Neuronal stem cell (in vitro differentiated cells): ENCODE measurements at regions not wholly inside any gene's neighbourhood (a gene's known extent, or its start where the extent isn't known, plus 50 kb on each side); places are given as distances from the start of the nearest gene placed in this dataset.

Experiments
- DNase-seq: peaks from one replicate; pipeline ENCODE4 v3.0.0-alpha.2; 2013; ENCODE audit warnings: low spot score
- H2AFZ ChIP-seq: one replicate; pipeline ENCODE4 v1.6.1; 2013; ENCODE audit warnings: mild to moderate bottlenecking, low read length, inconsistent platforms
- H2AK5ac ChIP-seq: 2 replicates; pipeline ENCODE4 v1.6.1; 2013; ENCODE audit warnings: low read depth, mild to moderate bottlenecking, inconsistent platforms, low read length, moderate library complexity, mixed read lengths
- H2BK120ac ChIP-seq: 2 replicates; pipeline ENCODE4 v1.6.1; 2013; ENCODE audit warnings: low read depth, mild to moderate bottlenecking, inconsistent platforms, low read length, moderate library complexity, mixed read lengths
- H2BK12ac ChIP-seq: one replicate; pipeline ENCODE4 v1.6.1; 2013; ENCODE audit warnings: low read length, inconsistent platforms
- H2BK15ac ChIP-seq: 2 replicates; pipeline ENCODE4 v1.6.1; 2013; ENCODE audit warnings: mild to moderate bottlenecking, low read length, inconsistent platforms, mixed read lengths
- H2BK5ac ChIP-seq: one replicate; pipeline ENCODE4 v1.6.1; 2013; ENCODE audit warnings: inconsistent platforms, mild to moderate bottlenecking, low read length, moderate library complexity
- H3K14ac ChIP-seq: one replicate; pipeline ENCODE4 v1.6.1; 2013; ENCODE audit warnings: low read length, inconsistent platforms
- H3K18ac ChIP-seq: 2 replicates; pipeline ENCODE4 v1.6.1; 2013; ENCODE audit warnings: low read length, inconsistent platforms
- H3K23ac ChIP-seq: 2 replicates; pipeline ENCODE4 v1.6.1; 2013; ENCODE audit warnings: low read depth, mild to moderate bottlenecking, mixed read lengths, low read length, inconsistent platforms; ENCODE audit not compliant: poor library complexity
- H3K27ac ChIP-seq: replicated peaks from 3 replicates; pipeline ENCODE4 v1.5.1; 2013; ENCODE audit warnings: low read length, inconsistent platforms
- H3K27me3 ChIP-seq, 3 experiments: 2 replicates each; pipeline ENCODE4 v1.6.1; 2013; ENCODE audit warnings: low read length in 3 of 3, mild to moderate bottlenecking in 2 of 3, inconsistent platforms in 1 of 3, low read depth in 1 of 3, mixed read lengths in 1 of 3, moderate library complexity in 1 of 3; ENCODE audit not compliant: control insufficient read depth in 3 of 3, insufficient read depth in 3 of 3
- H3K36me3 ChIP-seq, 2 donors: replicated peaks in 1 of 2; 2 replicates each; pipeline ENCODE4 v1.6.1; 2013; ENCODE audit warnings: low read length in 2 of 2; ENCODE audit not compliant: control insufficient read depth in 2 of 2, insufficient read depth in 2 of 2
- H3K4ac ChIP-seq: 2 replicates; pipeline ENCODE4 v1.6.1; 2013; ENCODE audit warnings: inconsistent platforms, mild to moderate bottlenecking, low read length, moderate library complexity
- H3K4me1 ChIP-seq, 2 donors: 1 replicate in 1 of 2; 2 replicates in 1 of 2; pipeline ENCODE4 v1.6.1; 2013; ENCODE audit warnings: low read length in 2 of 2, low read depth in 1 of 2; ENCODE audit not compliant: control insufficient read depth in 2 of 2, insufficient read depth in 1 of 2
- H3K4me2 ChIP-seq: one replicate; pipeline ENCODE4 v1.6.1; 2013; ENCODE audit warnings: mild to moderate bottlenecking, low read length, inconsistent platforms; ENCODE audit not compliant: insufficient read depth, poor library complexity, severe bottlenecking
- H3K4me3 ChIP-seq, 2 donors: 2 replicates each; pipeline ENCODE4 v1.5.1; 2013; ENCODE audit warnings: low read length in 2 of 2, mild to moderate bottlenecking in 2 of 2, inconsistent platforms in 1 of 2, moderate library complexity in 1 of 2
- H3K79me1 ChIP-seq: one replicate; pipeline ENCODE4 v1.6.1; 2013; ENCODE audit warnings: low read depth, mild to moderate bottlenecking, inconsistent platforms, low read length, moderate library complexity
- H3K9ac ChIP-seq: one replicate; pipeline ENCODE4 v1.6.1; 2013; ENCODE audit warnings: mild to moderate bottlenecking, low read depth, low read length, inconsistent platforms; ENCODE audit not compliant: poor library complexity
- H3K9me3 ChIP-seq, 2 donors: replicated peaks in 1 of 2; 2 replicates each; pipeline versions ENCODE3 to v1.6.1; 2013; ENCODE audit warnings: low read length in 2 of 2, mild to moderate bottlenecking in 2 of 2, inconsistent platforms in 1 of 2, low read depth in 1 of 2, mixed read lengths in 1 of 2, moderate library complexity in 1 of 2; ENCODE audit not compliant: control insufficient read depth in 2 of 2, insufficient read depth in 1 of 2
- H4K8ac ChIP-seq: one replicate; pipeline ENCODE4 v1.6.1; 2013; ENCODE audit warnings: low read depth, mild to moderate bottlenecking, inconsistent platforms, low read length, moderate library complexity
- H4K91ac ChIP-seq: one replicate; pipeline ENCODE4 v1.6.1; 2013; ENCODE audit warnings: low read length, low read depth, mild to moderate bottlenecking, inconsistent platforms; ENCODE audit not compliant: poor library complexity
- WGBS, 2 donors: extraction: QIAGEN DNeasy Blood & Tissue Kit; methylation state at CpG; one replicate each; pipeline ENCODE4 v1.1.7; 2013; ENCODE audit warnings: missing lambda C conversion rate in 2 of 2, mixed read lengths in 1 of 2; ENCODE audit not compliant: insufficient read length in 2 of 2, insufficient replicate concordance in 1 of 2; ENCODE audit errors: extremely low coverage in 2 of 2; 5-methylcytosine and 5-hydroxymethylcytosine counted together

DNA sequence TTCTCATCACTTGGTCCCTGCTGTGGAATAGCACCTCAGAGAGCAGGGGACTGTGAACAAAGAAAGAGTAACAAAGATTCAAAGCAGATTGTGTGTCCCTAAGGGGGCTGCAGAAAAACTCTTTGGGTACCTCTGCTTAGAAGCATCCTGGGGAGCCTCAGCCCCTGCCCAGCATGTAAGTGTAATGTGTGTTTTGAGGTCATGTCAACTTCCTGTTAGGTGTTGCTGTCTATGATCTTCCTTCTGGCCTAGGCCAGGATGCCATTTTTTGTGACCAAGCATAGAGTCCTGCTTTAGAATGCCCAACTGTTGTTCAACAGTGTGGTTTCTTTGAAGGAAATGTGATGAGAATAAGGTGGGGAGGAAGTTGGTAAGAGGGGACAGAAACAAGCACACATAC lies 77.1 kb upstream of the BCL6 start:
- Histone ChIP-seq H2AK5ac (no peak overlapping the region), H3K4me2 (no peak overlapping the region), H3K27ac (no peak overlapping the region), H2BK5ac (no peak overlapping the region), H2BK12ac (no peak overlapping the region), H3K14ac (no peak overlapping the region), H3K79me1 (no peaks in the 10 kb centered on the region), H3K9me3 (no peaks in the 10 kb centered on the region), H3K4me3 (no peak overlapping the region), H3K4me1 (peaks cover 0 to 2% of the 10 kb centered on the region in 2 donors), H2AFZ (no peak overlapping the region), H2BK15ac (no peak overlapping the region), H3K23ac (no peak overlapping the region), H3K27me3 (no peaks in the 10 kb centered on the region), H3K36me3 (no peaks in the 10 kb centered on the region), H3K9ac (no peak overlapping the region), H2BK120ac (no peak overlapping the region), H4K8ac (no peak overlapping the region), H4K91ac (no peak overlapping the region), H3K18ac (no peak overlapping the region), H3K4ac (no peak overlapping the region)
- DNase-seq, result no peak

DNA sequence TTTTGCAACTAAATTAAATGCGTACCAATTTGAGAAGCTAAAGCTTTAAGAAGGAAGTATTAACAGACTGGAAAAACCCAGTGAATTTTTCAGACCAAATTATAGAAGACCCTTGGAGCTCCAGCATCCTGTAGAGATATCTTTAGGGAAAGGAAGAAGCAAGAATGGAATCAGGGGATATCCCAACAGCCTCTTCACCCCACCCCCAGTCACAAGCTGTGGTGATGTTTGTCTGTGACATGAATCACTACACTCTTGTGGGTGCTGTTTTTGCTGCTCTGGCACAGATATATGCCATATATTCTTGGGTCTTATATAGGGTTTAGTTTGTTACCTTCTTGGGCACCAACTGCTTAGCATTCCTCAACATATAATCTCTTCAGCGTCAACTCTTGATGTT lies 78.5 kb upstream of the BCL6 start:
- WGBS, 2 donors, result no CpG with 5 or more reads among the region's 2 CpGs
- Histone ChIP-seq H3K4me3 (no peak overlapping the region), H2BK12ac (no peak overlapping the region), H3K4ac (no peak overlapping the region), H2BK15ac (no peak overlapping the region), H3K9ac (no peak overlapping the region), H3K4me1 (peaks cover 0 to 2% of the 10 kb centered on the region in 2 donors), H3K4me2 (no peak overlapping the region), H2AFZ (no peak overlapping the region), H4K91ac (no peak overlapping the region), H3K27me3 (no peaks in the 10 kb centered on the region), H3K23ac (no peak overlapping the region), H3K14ac (no peak overlapping the region), H3K18ac (no peak overlapping the region), H2BK5ac (no peak overlapping the region), H3K9me3 (no peaks in the 10 kb centered on the region), H4K8ac (no peak overlapping the region), H3K79me1 (no peaks in the 10 kb centered on the region), H2BK120ac (no peak overlapping the region), H3K36me3 (no peaks in the 10 kb centered on the region), H3K27ac (no peak overlapping the region), H2AK5ac (no peak overlapping the region)
- no peak for DNase-seq

DNA sequence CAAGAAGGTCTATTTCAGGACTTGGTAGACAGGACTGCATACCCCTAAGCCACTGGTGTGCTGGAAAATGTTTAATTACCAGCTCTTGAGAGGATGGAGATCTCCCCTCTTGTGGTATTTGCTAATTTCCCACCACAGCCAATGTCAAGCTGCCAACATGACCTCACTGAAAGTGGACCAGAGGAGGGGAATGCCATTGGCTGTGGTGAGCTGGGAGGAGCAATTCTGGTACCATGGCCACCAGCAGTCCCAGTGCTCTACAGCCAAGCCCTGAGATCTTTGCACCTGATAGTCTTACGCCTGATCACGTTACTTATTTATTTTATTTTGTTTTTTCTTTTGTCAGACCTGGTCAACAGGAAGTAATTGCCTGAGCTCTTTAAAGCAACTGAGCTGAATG lies 82.5 kb upstream of the BCL6 start:
- H3K4me2 ChIP-seq, result no peak overlapping the region
- WGBS, 2 donors, result no CpG with 5 or more reads among the region's 2 CpGs
- no peaks in the 10 kb centered on the region for H3K9me3 ChIP-seq
- H3K36me3 ChIP-seq, result no peaks in the 10 kb centered on the region
- H2BK120ac ChIP-seq, result no peak overlapping the region
- no peak overlapping the region for H3K18ac ChIP-seq
- H3K9ac ChIP-seq, result no peak overlapping the region
- H3K27me3 ChIP-seq, result no peaks in the 10 kb centered on the region
- no peak overlapping the region for H3K14ac ChIP-seq
- no peak overlapping the region for H2BK15ac ChIP-seq
- no peak overlapping the region for H2BK5ac ChIP-seq
- no peak overlapping the region for H3K4ac ChIP-seq
- peaks cover 0 to 2% of the 10 kb centered on the region in 2 donors for H3K4me1 ChIP-seq
- no peak overlapping the region for H4K91ac ChIP-seq
- no peak overlapping the region for H3K23ac ChIP-seq
- H3K79me1 ChIP-seq, result no peaks in the 10 kb centered on the region
- H3K27ac ChIP-seq, result no peak overlapping the region
- no peak overlapping the region for H3K4me3 ChIP-seq
- no peak overlapping the region for H4K8ac ChIP-seq
- DNase-seq, result no peak
- no peak overlapping the region for H2AFZ ChIP-seq
- no peak overlapping the region for H2BK12ac ChIP-seq
- H2AK5ac ChIP-seq, result no peak overlapping the region

DNA sequence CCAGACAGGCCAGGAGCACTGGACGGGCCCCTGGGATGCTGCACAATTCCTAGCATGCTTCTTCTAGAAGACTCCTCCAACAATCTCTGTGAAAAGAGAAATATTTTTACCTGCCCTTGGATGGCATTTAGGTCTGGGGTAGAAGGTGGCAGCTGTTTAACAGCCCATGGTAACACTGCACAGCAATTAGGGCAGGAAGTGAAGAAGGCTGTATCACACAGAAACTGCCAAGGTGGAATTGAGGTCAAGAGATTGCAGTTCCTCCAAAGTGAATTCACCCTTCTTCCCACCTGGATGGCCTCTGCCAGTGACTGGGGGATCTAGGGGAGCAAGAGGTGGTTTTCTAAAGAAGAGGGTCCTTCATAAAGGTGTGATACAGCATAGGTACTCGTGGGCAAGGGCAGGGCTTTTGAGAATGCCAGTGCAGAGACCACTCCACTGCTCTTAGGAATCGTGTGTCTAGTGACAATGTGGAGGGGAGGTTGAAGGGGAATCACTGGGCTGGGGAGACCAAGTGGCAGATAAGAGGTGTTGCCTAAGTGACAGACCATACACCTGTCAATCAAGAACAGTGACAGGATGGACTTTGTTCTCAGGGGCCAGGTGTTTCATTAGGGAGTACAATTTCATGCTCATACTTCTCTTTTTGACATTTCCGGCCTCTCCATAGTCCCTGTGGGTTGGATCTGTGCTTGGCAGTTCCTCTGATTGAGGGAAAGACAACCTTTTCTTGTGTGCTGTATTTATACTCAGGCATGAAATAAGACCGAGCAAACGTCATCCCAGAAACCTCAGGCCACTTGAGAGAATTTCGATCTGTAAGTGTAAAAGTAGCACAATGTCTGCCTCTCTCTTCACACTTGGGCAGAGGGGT lies 83.5 kb upstream of the BCL6 start:
- H3K9ac ChIP-seq, result no peak overlapping the region

More for the DNA sequence above, 83.5 kb upstream of the BCL6 start:
- Histone ChIP-seq H2AK5ac (no peak overlapping the region), H3K79me1 (no peaks in the 10 kb centered on the region), H4K8ac (no peak overlapping the region), H4K91ac (no peak overlapping the region), H2BK5ac (no peak overlapping the region), H3K9me3 (no peaks in the 10 kb centered on the region), H2BK12ac (no peak overlapping the region), H3K4me3 (no peak overlapping the region), H3K4me1 (peaks cover 0 to 2% of the 10 kb centered on the region in 2 donors), H3K4ac (no peak overlapping the region), H3K4me2 (no peak overlapping the region), H2BK15ac (no peak overlapping the region), H3K36me3 (no peaks in the 10 kb centered on the region), H3K23ac (no peak overlapping the region), H3K27ac (no peak overlapping the region), H2BK120ac (no peak overlapping the region), H2AFZ (no peak overlapping the region), H3K14ac (no peak overlapping the region), H3K27me3 (no peaks in the 10 kb centered on the region), H3K18ac (no peak overlapping the region)
- WGBS, 2 donors, result no CpG with 5 or more reads among the region's 7 CpGs
- DNase-seq, result no peak
